KMS-11 (cell line): ENCODE measurements at regions not wholly inside any gene's neighbourhood (a gene's known extent, or its start where the extent isn't known, plus 50 kb on each side); places are given as distances from the start of the nearest gene placed in this dataset.

ENCODE experiments used
- H2AFZ ChIP-seq: fragments of 200-600 bp; sonication (generic); 2 replicates; pipeline ENCODE4 v1.6.1; 2016; ENCODE audit warnings: antibody characterized with exemption, mixed run types, low read depth
- H3K27ac ChIP-seq: fragments of 200-600 bp; sonication (generic); 2 replicates; pipeline ENCODE4 v1.6.1; 2016; ENCODE audit warnings: mild to moderate bottlenecking, mixed run types
- H3K27me3 ChIP-seq: fragments of 200-600 bp; sonication (generic); 2 replicates; pipeline ENCODE4 v1.6.1; 2017; ENCODE audit warnings: mild to moderate bottlenecking, low read depth, mixed run types, moderate library complexity; ENCODE audit not compliant: insufficient read depth
- H3K36me3 ChIP-seq: fragments of 200-600 bp; sonication (generic); 2 replicates; pipeline ENCODE4 v1.6.1; 2017; ENCODE audit warnings: mild to moderate bottlenecking, mixed run types; ENCODE audit not compliant: insufficient read depth
- H3K4me1 ChIP-seq: fragments of 200-600 bp; sonication (generic); 2 replicates; pipeline ENCODE4 v1.6.1; 2016; ENCODE audit warnings: mild to moderate bottlenecking, low read depth, mixed run types; ENCODE audit not compliant: poor library complexity, severe bottlenecking
- H3K4me2 ChIP-seq: fragments of 200-600 bp; sonication (generic); 2 replicates; pipeline ENCODE4 v1.7.0; 2016; ENCODE audit warnings: mild to moderate bottlenecking, mixed run types
- H3K4me3 ChIP-seq: fragments of 200-600 bp; sonication (generic); IDR thresholded peaks from 2 replicates; pipeline ENCODE4 v1.6.1; 2017; ENCODE audit warnings: low read depth, low read length, mixed read lengths; ENCODE audit not compliant: insufficient read depth
- H3K79me2 ChIP-seq: fragments of 200-600 bp; sonication (generic); 2 replicates; pipeline ENCODE4 v1.6.1; 2016; ENCODE audit warnings: low read depth, mixed run types; ENCODE audit not compliant: insufficient read depth
- H3K9ac ChIP-seq: fragments of 200-600 bp; sonication (generic); 2 replicates; pipeline ENCODE4 v1.6.1; 2016; ENCODE audit warnings: mild to moderate bottlenecking, mixed run types
- H4K20me1 ChIP-seq: fragments of 200-600 bp; sonication (generic); 2 replicates; pipeline ENCODE4 v1.6.1; 2016; ENCODE audit warnings: mild to moderate bottlenecking, mixed run types; ENCODE audit not compliant: insufficient read depth
- CTCF ChIP-seq: fragments of 200-600 bp; sonication (generic); conservative IDR thresholded peaks from 2 replicates; pipeline ENCODE4 v1.6.1; 2017; ENCODE audit warnings: low read depth, mild to moderate bottlenecking, antibody characterized with exemption, low read length, moderate library complexity, mixed read lengths

DNA sequence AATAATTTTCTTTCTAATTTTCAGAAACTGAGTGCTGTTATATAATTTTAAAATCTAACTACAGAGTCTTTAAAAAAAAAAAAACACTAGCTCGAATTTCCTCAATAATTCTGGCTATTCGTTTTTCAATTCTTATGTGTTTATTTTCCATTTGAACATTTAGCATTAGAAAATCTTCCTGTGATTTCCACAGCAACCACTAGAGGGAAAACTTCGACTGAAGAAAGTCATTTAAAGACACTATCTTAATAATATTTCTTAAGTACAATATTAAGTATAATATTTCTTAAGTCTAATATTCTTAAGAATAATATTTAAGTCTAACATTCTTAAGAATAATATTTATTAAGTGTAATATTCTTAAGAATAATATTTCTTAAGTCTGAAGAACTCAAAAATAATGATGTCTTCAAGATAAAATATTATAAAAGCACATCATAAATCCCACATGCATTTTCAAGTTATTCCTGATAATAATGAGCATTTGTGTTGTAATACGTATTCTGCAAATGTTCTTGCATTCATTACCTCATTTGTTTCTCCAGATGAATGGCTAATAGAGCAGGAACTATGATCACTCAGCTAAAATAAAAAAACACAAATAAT is 118.4 kb upstream of the WDR17 start:
- no peaks in the 10 kb centered on the region for H3K36me3 ChIP-seq
- H3K27me3 ChIP-seq, result no peaks in the 10 kb centered on the region
- no peaks in the 10 kb centered on the region for H3K79me2 ChIP-seq
- no peak overlapping the region for H3K4me2 ChIP-seq
- peak; percentile 33 for TF ChIP-seq CTCF
- H2AFZ ChIP-seq, result no peak overlapping the region
- H3K4me1 ChIP-seq, result no peaks in the 10 kb centered on the region
- no peak overlapping the region for H3K27ac ChIP-seq
- H3K4me3 ChIP-seq, result no peak overlapping the region
- H4K20me1 ChIP-seq, result no peaks in the 10 kb centered on the region
- H3K9ac ChIP-seq, result no peak overlapping the region

- no peak for TF ChIP-seq CTCF
- no peaks in the 10 kb centered on the region for H3K36me3 ChIP-seq
- H3K4me2 ChIP-seq, result no peak overlapping the region
- H3K4me1 ChIP-seq, result no peaks in the 10 kb centered on the region
- no peaks in the 10 kb centered on the region for H4K20me1 ChIP-seq
- H3K9ac ChIP-seq, result no peak overlapping the region
- no peak overlapping the region for H2AFZ ChIP-seq
- no peaks in the 10 kb centered on the region for H3K27me3 ChIP-seq
- H3K27ac ChIP-seq, result no peak overlapping the region
- H3K4me3 ChIP-seq, result no peak overlapping the region
- H3K79me2 ChIP-seq, result no peaks in the 10 kb centered on the region
These were observed 113.8 kb upstream of the WDR17 start for GRCh38 chr4:175951794-175952193.

GRCh38 chr4:175953116-175953515 is 112.5 kb upstream of the WDR17 start:
- Histone ChIP-seq H3K9ac (no peak overlapping the region), H3K27ac (no peak overlapping the region), H3K36me3 (no peaks in the 10 kb centered on the region), H3K79me2 (no peaks in the 10 kb centered on the region), H2AFZ (no peak overlapping the region), H3K27me3 (no peaks in the 10 kb centered on the region), H3K4me2 (no peak overlapping the region), H4K20me1 (no peaks in the 10 kb centered on the region), H3K4me1 (no peaks in the 10 kb centered on the region), H3K4me3 (no peak overlapping the region)
- no peak for TF ChIP-seq CTCF

DNA sequence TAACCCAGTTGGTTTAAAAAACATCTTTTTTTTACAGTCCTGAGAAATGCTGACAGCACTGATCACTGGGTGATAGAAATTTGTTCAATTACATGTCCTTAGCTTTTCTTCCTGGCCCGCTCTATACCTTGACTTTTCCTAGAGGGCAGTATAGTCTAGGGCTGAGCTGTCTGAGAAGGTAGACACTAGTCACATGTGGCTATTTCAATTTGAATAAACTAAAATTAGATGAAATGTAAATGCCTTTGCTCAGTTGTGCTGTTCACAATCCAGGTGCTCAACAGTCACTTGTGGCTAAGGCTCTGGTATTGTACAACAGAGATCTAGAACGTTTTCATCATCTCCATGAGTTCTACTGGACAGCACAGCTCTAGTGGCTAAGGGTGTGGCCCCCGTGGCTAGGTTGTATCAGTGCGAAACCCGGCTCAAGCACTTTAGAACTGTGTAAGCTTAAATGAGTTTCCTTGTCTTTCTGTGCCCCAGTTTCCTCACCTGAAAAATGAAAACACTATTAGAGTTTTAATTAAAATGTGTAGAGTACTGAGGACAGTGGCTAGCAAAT is 111.6 kb upstream of the WDR17 start:
- peak; percentile 32; the same call in 1 of the 2 replicates for TF ChIP-seq CTCF
- no peaks in the 10 kb centered on the region for H3K79me2 ChIP-seq
- H2AFZ ChIP-seq, result no peak overlapping the region
- H3K27me3 ChIP-seq, result no peaks in the 10 kb centered on the region
- H3K4me2 ChIP-seq, result no peak overlapping the region
- H3K4me3 ChIP-seq, result no peak overlapping the region
- no peaks in the 10 kb centered on the region for H3K4me1 ChIP-seq
- no peak overlapping the region for H3K9ac ChIP-seq
- no peaks in the 10 kb centered on the region for H3K36me3 ChIP-seq
- no peaks in the 10 kb centered on the region for H4K20me1 ChIP-seq
- no peak overlapping the region for H3K27ac ChIP-seq
